C4-2B (cell line): ENCODE measurements at regions not wholly inside any gene's neighbourhood (a gene's known extent, or its start where the extent isn't known, plus 50 kb on each side); places are given as distances from the start of the nearest gene placed in this dataset.
"Not testable (repeated sequence)": the region's sequence is repeated elsewhere in the genome, so short reads cannot be mapped to it uniquely, and the experiment has no call there.

Experiments
- H3K27ac ChIP-seq: fragments of 450-650 bp; 2 replicates; pipeline ENCODE4 v1.5.1; 2017
- CTCF ChIP-seq: fragments of 450-650 bp; conservative IDR thresholded peaks from 2 replicates; pipeline ENCODE4 v1.5.1; 2017; ENCODE audit warnings: mild to moderate bottlenecking
- ZFX ChIP-seq: fragments of 450-650 bp; IDR thresholded peaks from 2 replicates; pipeline ENCODE4 v1.6.1; 2017

GRCh38 chr2:39968037-39968436, 189.0 kb upstream of the THUMPD2 start:
- TF ChIP-seq CTCF (no peak), ZFX (no peak)

GRCh38 chr2:39960681-39961080, 181.6 kb upstream of the THUMPD2 start:
- not testable (repeated sequence) for H3K27ac ChIP-seq

More at GRCh38 chr2:39968037-39968436, 189.0 kb upstream of the THUMPD2 start:
- no peak overlapping the region for H3K27ac ChIP-seq

GRCh38 chr2:39954346-39954745, 175.3 kb upstream of the THUMPD2 start:
- no peak overlapping the region for H3K27ac ChIP-seq

GRCh38 chr2:39949131-39949530, 170.1 kb upstream of the THUMPD2 start:
- no peak for TF ChIP-seq CTCF
- no peak for TF ChIP-seq ZFX
- H3K27ac ChIP-seq: no peak overlapping the region

More at GRCh38 chr2:39954346-39954745, 175.3 kb upstream of the THUMPD2 start:
- TF ChIP-seq ZFX (no peak), CTCF (no peak)

- TF ChIP-seq CTCF: no peak
- TF ChIP-seq ZFX: no peak
- no peak overlapping the region for H3K27ac ChIP-seq
These were observed 169.1 kb upstream of the THUMPD2 start for GRCh38 chr2:39948016-39948719.

GRCh38 chr2:39947294-39948015, 168.4 kb upstream of the THUMPD2 start:
- no peak overlapping the region for H3K27ac ChIP-seq
- TF ChIP-seq ZFX (no peak), CTCF (no peak)

- H3K27ac ChIP-seq: no peak overlapping the region
These were observed 163.9 kb upstream of the THUMPD2 start for GRCh38 chr2:39942950-39943349.

More at GRCh38 chr2:39942950-39943349, 163.9 kb upstream of the THUMPD2 start:
- no peak for TF ChIP-seq CTCF
- TF ChIP-seq ZFX: no peak
